Testis (tissue), 2 donors: ENCODE measurements at regions not wholly inside any gene's neighbourhood (a gene's known extent, or its start where the extent isn't known, plus 50 kb on each side); places are given as distances from the start of the nearest gene placed in this dataset.

Experiments
- DNase-seq: peaks from one replicate; pipeline ENCODE4 v3.0.0-alpha.2; 2019
- H3K27ac ChIP-seq, 2 donors: fragments of 200-600 bp; sonication (generic); one replicate each; pipeline ENCODE4 v1.5.1; 2019
- H3K27me3 ChIP-seq: fragments of 200-600 bp; sonication (generic); one replicate; pipeline ENCODE4 v1.5.1; 2019
- H3K36me3 ChIP-seq: fragments of 200-600 bp; sonication (generic); one replicate; pipeline ENCODE4 v1.5.1; 2017; ENCODE audit warnings: low read depth; ENCODE audit errors: missing control alignments
- H3K4me1 ChIP-seq: fragments of 200-600 bp; sonication (generic); one replicate; pipeline ENCODE4 v1.5.1; 2019
- H3K4me3 ChIP-seq, 2 donors: fragments of 200-600 bp; sonication (generic); one replicate each; pipeline ENCODE4 v1.5.1; 2017 to 2019
- H3K9me3 ChIP-seq: fragments of 200-600 bp; sonication (generic); one replicate; pipeline ENCODE4 v1.5.1; 2017
- CTCF ChIP-seq, 3 experiments: fragments of 450-650 bp in 2 of 3; fragments of 200-600 bp in 1 of 3; sonication (generic) in 1 of 3; IDR thresholded peaks; one replicate each; pipeline ENCODE4 v1.5.1; 2016 to 2019; ENCODE audit warnings: antibody characterized with exemption in 3 of 3, mild to moderate bottlenecking in 2 of 3, moderate library complexity in 1 of 3
- POLR2A ChIP-seq: fragments of 450-650 bp; IDR thresholded peaks from one replicate; pipeline ENCODE4 v1.6.1; 2017; ENCODE audit warnings: antibody characterized with exemption, mild to moderate bottlenecking, moderate library complexity
- WGBS, 2 donors: methylation state at CpG; one replicate each; pipeline ENCODE4 v1.1.5; 2018; 5-methylcytosine and 5-hydroxymethylcytosine counted together
- intact Hi-C: fragments of 100-400 bp; cut with DNase I; formaldehyde crosslinking; loops from one replicate; pipeline ENCODE4 v1.15.1; 2023; ENCODE audit warnings: low total_unique reads

GRCh38 chr21:28083350-28083749 lies 909.3 kb downstream of the LTN1 start:
- TF ChIP-seq POLR2A, result no peak
- TF ChIP-seq CTCF (IDR thresholded peaks at IDR 0.05), result no peak
- no peaks in the 10 kb centered on the region for H3K36me3 ChIP-seq
- no peak overlapping the region for H3K4me3 ChIP-seq
- intact Hi-C loops, result no loop called here
- H3K27me3 ChIP-seq, result no peaks in the 10 kb centered on the region
- H3K4me1 ChIP-seq, result no peaks in the 10 kb centered on the region
- no peak overlapping the region for H3K27ac ChIP-seq
- WGBS, 2 donors, result 91 to 93% methylated on average over 3 of the region's 3 CpGs
- DNase-seq, result no peak
- H3K9me3 ChIP-seq, result no peaks in the 10 kb centered on the region

- WGBS, 2 donors, result 94 to 98% methylated on average over 2 of the region's 2 CpGs
- intact Hi-C loops, result no loop called here
These were observed 914.6 kb downstream of the LTN1 start for GRCh38 chr21:28078126-28078525.

GRCh38 chr21:28074676-28075075 lies 918.0 kb downstream of the LTN1 start:
- H3K4me3 ChIP-seq, result no peak overlapping the region
- DNase-seq, result no peak
- intact Hi-C loops, result no loop called here
- TF ChIP-seq CTCF (IDR thresholded peaks at IDR 0.05) (no peak), POLR2A (no peak)
- no peaks in the 10 kb centered on the region for H3K27me3 ChIP-seq
- H3K9me3 ChIP-seq, result no peaks in the 10 kb centered on the region
- H3K36me3 ChIP-seq, result no peaks in the 10 kb centered on the region
- no peak overlapping the region for H3K27ac ChIP-seq
- WGBS, 2 donors, result 53 to 93% methylated on average over 1 of the region's 1 CpG
- no peaks in the 10 kb centered on the region for H3K4me1 ChIP-seq

More at GRCh38 chr21:28078126-28078525, 914.6 kb downstream of the LTN1 start:
- H3K9me3 ChIP-seq, result no peaks in the 10 kb centered on the region
- no peaks in the 10 kb centered on the region for H3K4me1 ChIP-seq
- DNase-seq, result no peak
- TF ChIP-seq CTCF (IDR thresholded peaks at IDR 0.05) (no peak), POLR2A (no peak)
- no peak overlapping the region for H3K4me3 ChIP-seq
- no peak overlapping the region for H3K27ac ChIP-seq
- H3K36me3 ChIP-seq, result no peaks in the 10 kb centered on the region
- H3K27me3 ChIP-seq, result no peaks in the 10 kb centered on the region

- TF ChIP-seq CTCF (IDR thresholded peaks at IDR 0.05) (no peak), POLR2A (no peak)
- H3K4me3 ChIP-seq, result no peak overlapping the region
- no peak for DNase-seq
- H3K27me3 ChIP-seq, result no peaks in the 10 kb centered on the region
- 76% methylated on average over 5 of the region's 5 CpGs for WGBS, 2 donors
- H3K9me3 ChIP-seq, result no peaks in the 10 kb centered on the region
- no peaks in the 10 kb centered on the region for H3K36me3 ChIP-seq
- no peaks in the 10 kb centered on the region for H3K4me1 ChIP-seq
- no peak overlapping the region for H3K27ac ChIP-seq
- intact Hi-C loops, result no loop called here
These were observed 920.1 kb downstream of the LTN1 start for GRCh38 chr21:28072601-28073000.

- Histone ChIP-seq H3K36me3 (no peaks in the 10 kb centered on the region), H3K9me3 (no peaks in the 10 kb centered on the region), H3K27ac (no peak overlapping the region), H3K27me3 (no peaks in the 10 kb centered on the region), H3K4me3 (no peak overlapping the region), H3K4me1 (no peaks in the 10 kb centered on the region)
- intact Hi-C loops, result no loop called here
- DNase-seq, result no peak
- WGBS, 2 donors, result 35 to 56% methylated on average over 6 of the region's 6 CpGs
- TF ChIP-seq CTCF (IDR thresholded peaks at IDR 0.05) (no peak), POLR2A (no peak)
These were observed 923.2 kb downstream of the LTN1 start for GRCh38 chr21:28069450-28069923.
